ENCODE measurements at regions not wholly inside any gene's neighbourhood (a gene's known extent, or its start where the extent isn't known, plus 50 kb on each side); places are given as distances from the start of the nearest gene placed in this dataset.

- intact Hi-C loops (cut with micrococcal nuclease): no loop called here
- ATAC-seq (no peak), DNase-seq (no peak)
- Histone ChIP-seq H3K36me3 (ENCODE audit: control insufficient read depth in 2 of 3, insufficient read depth in 3 of 3, low read length in 3 of 3) (no peaks in the 10 kb centered on the region), H3K27me3 (ENCODE audit: control insufficient read depth in 2 of 2, insufficient read depth in 2 of 2, low read length in 2 of 2) (no peaks in the 10 kb centered on the region), H3K9me3 (ENCODE audit: control insufficient read depth in 2 of 3, low read length in 3 of 3) (peaks cover 0 to 13% (median 0%) of the 10 kb centered on the region in 3 experiments), H3K4me3 (ENCODE audit: low read length) (no peak overlapping the region), H3K27ac (ENCODE audit: low read depth, low read length) (no peak overlapping the region), H3K4me1 (ENCODE audit: control insufficient read depth in 2 of 2, insufficient read depth in 2 of 2, low read length in 2 of 2) (no peaks in the 10 kb centered on the region)
- Mint-ChIP-seq H3K36me3 (peaks cover 0 to 4% (median 0%) of the 10 kb centered on the region in 5 donors), H3K4me3 (no peak overlapping the region), H3K4me1 (no peaks in the 10 kb centered on the region), H3K9me3 (peaks cover 10 to 28% (median 13%) of the 10 kb centered on the region in 11 donors), H3K27me3 (no peaks in the 10 kb centered on the region), H3K27ac (no peak overlapping the region)
- ChIA-PET CTCF (no interaction called here), POLR2A (interaction anchor here (0.7 kb wide), 1 partner anchor 9 kb away, joined by 3 read pairs; no protein-coding TSS in a partner anchor)
These were observed 330.5 kb upstream of the LRIG3 start for GRCh38 chr12:59250766-59251165.

DNA sequence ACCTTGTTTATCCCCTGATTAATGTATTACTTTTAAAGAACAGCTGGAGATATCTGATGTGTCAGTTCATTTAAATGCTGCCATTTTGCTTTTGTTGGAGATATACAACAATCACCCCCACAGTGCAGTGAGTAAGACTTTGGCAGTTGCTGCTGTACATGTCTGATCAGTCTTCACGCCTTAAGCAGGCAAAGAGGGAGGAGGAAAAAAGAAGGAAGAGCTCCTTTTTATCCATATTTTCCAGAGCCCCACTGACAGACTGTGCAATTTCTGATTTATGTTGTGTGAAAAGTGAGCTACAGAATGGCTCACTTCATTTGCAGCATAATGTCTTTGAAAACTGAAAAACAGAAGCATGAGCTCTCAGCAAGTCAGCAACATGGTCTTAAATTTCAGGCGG is 319.7 kb upstream of the LRIG3 start:
- Histone ChIP-seq H3K36me3 (ENCODE audit: control insufficient read depth in 2 of 3, insufficient read depth in 3 of 3, low read length in 3 of 3) (no peaks in the 10 kb centered on the region), H3K4me1 (ENCODE audit: control insufficient read depth in 2 of 2, insufficient read depth in 2 of 2, low read length in 2 of 2) (no peaks in the 10 kb centered on the region), H3K4me3 (ENCODE audit: low read length) (no peak overlapping the region), H3K27me3 (ENCODE audit: control insufficient read depth in 2 of 2, insufficient read depth in 2 of 2, low read length in 2 of 2) (no peaks in the 10 kb centered on the region), H3K9me3 (ENCODE audit: control insufficient read depth in 2 of 3, low read length in 3 of 3) (no peaks in the 10 kb centered on the region), H3K27ac (ENCODE audit: low read depth, low read length) (no peak overlapping the region)
- POLR2A ChIA-PET: no interaction called here
- H3K36me3 Mint-ChIP-seq: no peaks in the 10 kb centered on the region
- peaks cover 0 to 6% (median 2%) of the 10 kb centered on the region in 11 donors for H3K9me3 Mint-ChIP-seq
- no peak overlapping the region for H3K27ac Mint-ChIP-seq
- no peaks in the 10 kb centered on the region for H3K4me1 Mint-ChIP-seq
- no peak overlapping the region for H3K4me3 Mint-ChIP-seq
- ATAC-seq: no peak
- intact Hi-C loops (cut with micrococcal nuclease): no loop called here
- CTCF ChIA-PET: no interaction called here
- no peak for DNase-seq
- H3K27me3 Mint-ChIP-seq: no peaks in the 10 kb centered on the region

DNA sequence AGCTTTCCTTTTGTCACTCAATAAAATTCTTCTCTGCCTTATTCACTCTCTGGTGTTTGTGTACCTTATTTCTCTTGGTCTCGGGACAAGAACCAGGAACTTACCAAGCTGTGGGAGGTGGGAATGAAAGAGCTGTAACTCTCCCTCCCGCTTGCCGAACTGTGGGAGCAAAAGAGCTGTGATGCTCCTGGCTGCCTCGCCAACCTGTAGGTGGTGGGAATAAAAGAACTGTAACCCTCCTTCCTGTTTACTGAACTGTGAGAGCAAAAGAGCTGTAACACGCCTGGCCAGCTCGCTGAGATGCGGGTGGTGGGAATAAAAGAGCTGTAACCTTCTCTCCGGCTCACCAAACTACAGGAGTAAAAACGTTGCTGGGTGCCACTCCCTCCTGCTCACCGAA is 314.1 kb upstream of the LRIG3 start:
- no peaks in the 10 kb centered on the region for H3K36me3 Mint-ChIP-seq
- Histone ChIP-seq H3K27me3 (ENCODE audit: control insufficient read depth in 2 of 2, insufficient read depth in 2 of 2, low read length in 2 of 2) (no peaks in the 10 kb centered on the region), H3K36me3 (ENCODE audit: control insufficient read depth in 2 of 3, insufficient read depth in 3 of 3, low read length in 3 of 3) (no peaks in the 10 kb centered on the region), H3K9me3 (ENCODE audit: control insufficient read depth in 2 of 3, low read length in 3 of 3) (no peaks in the 10 kb centered on the region), H3K27ac (ENCODE audit: low read depth, low read length) (no peak overlapping the region), H3K4me3 (ENCODE audit: low read length) (no peak overlapping the region), H3K4me1 (ENCODE audit: control insufficient read depth in 2 of 2, insufficient read depth in 2 of 2, low read length in 2 of 2) (no peaks in the 10 kb centered on the region)
- intact Hi-C loops (cut with micrococcal nuclease): no loop called here
- peaks cover 0 to 5% (median 0%) of the 10 kb centered on the region in 5 donors for H3K27me3 Mint-ChIP-seq
- H3K4me3 Mint-ChIP-seq: no peak overlapping the region
- ChIA-PET CTCF (no interaction called here), POLR2A (no interaction called here)
- H3K9me3 Mint-ChIP-seq: peaks cover 0 to 7% (median 0%) of the 10 kb centered on the region in 11 donors
- no peak overlapping the region for H3K27ac Mint-ChIP-seq
- no peak for DNase-seq
- no peaks in the 10 kb centered on the region for H3K4me1 Mint-ChIP-seq
- no peak for ATAC-seq

GRCh38 chr12:59230334-59230733 is 310.0 kb upstream of the LRIG3 start:
- no peak for DNase-seq
- peaks cover 0 to 5% (median 0%) of the 10 kb centered on the region in 5 donors for H3K27me3 Mint-ChIP-seq
- no peaks in the 10 kb centered on the region for H3K36me3 ChIP-seq (ENCODE audit: control insufficient read depth in 2 of 3, insufficient read depth in 3 of 3, low read length in 3 of 3)
- peaks cover 0 to 11% (median 8%) of the 10 kb centered on the region in 11 donors for H3K9me3 Mint-ChIP-seq
- H3K27ac Mint-ChIP-seq: no peak overlapping the region
- H3K9me3 ChIP-seq (ENCODE audit: control insufficient read depth in 2 of 3, low read length in 3 of 3): no peaks in the 10 kb centered on the region
- intact Hi-C loops (cut with micrococcal nuclease): no loop called here
- ChIA-PET CTCF (no interaction called here), POLR2A (no interaction called here)
- H3K4me3 ChIP-seq (ENCODE audit: low read length): no peak overlapping the region
- H3K27ac ChIP-seq (ENCODE audit: low read depth, low read length): no peak overlapping the region
- H3K27me3 ChIP-seq (ENCODE audit: control insufficient read depth in 2 of 2, insufficient read depth in 2 of 2, low read length in 2 of 2): no peaks in the 10 kb centered on the region
- peaks cover 0 to 9% (median 0%) of the 10 kb centered on the region in 5 donors for H3K36me3 Mint-ChIP-seq
- ATAC-seq: no peak
- H3K4me3 Mint-ChIP-seq: no peak overlapping the region
- no peaks in the 10 kb centered on the region for H3K4me1 ChIP-seq (ENCODE audit: control insufficient read depth in 2 of 2, insufficient read depth in 2 of 2, low read length in 2 of 2)
- H3K4me1 Mint-ChIP-seq: no peaks in the 10 kb centered on the region

- no peaks in the 10 kb centered on the region for H3K36me3 Mint-ChIP-seq
- no peak overlapping the region for H3K27ac Mint-ChIP-seq
- ChIA-PET CTCF (no interaction called here), POLR2A (no interaction called here)
- H3K4me3 ChIP-seq (ENCODE audit: low read length): no peak overlapping the region
- ATAC-seq: no peak
- no peaks in the 10 kb centered on the region for H3K27me3 ChIP-seq (ENCODE audit: control insufficient read depth in 2 of 2, insufficient read depth in 2 of 2, low read length in 2 of 2)
- H3K9me3 Mint-ChIP-seq: peaks cover 0 to 6% (median 3%) of the 10 kb centered on the region in 11 donors
- H3K4me3 Mint-ChIP-seq: no peak overlapping the region
- no peaks in the 10 kb centered on the region for H3K4me1 Mint-ChIP-seq
- H3K36me3 ChIP-seq (ENCODE audit: control insufficient read depth in 2 of 3, insufficient read depth in 3 of 3, low read length in 3 of 3): no peaks in the 10 kb centered on the region
- intact Hi-C loops (cut with micrococcal nuclease): no loop called here
- no peaks in the 10 kb centered on the region for H3K9me3 ChIP-seq (ENCODE audit: control insufficient read depth in 2 of 3, low read length in 3 of 3)
- no peaks in the 10 kb centered on the region for H3K4me1 ChIP-seq (ENCODE audit: control insufficient read depth in 2 of 2, insufficient read depth in 2 of 2, low read length in 2 of 2)
- no peaks in the 10 kb centered on the region for H3K27me3 Mint-ChIP-seq
- no peak overlapping the region for H3K27ac ChIP-seq (ENCODE audit: low read depth, low read length)
- no peak for DNase-seq
These were observed 298.8 kb upstream of the LRIG3 start for GRCh38 chr12:59219148-59219547.

GRCh38 chr12:59196989-59197388 is 276.7 kb upstream of the LRIG3 start:
- Mint-ChIP-seq H3K27me3 (peaks cover 0 to 5% (median 0%) of the 10 kb centered on the region in 5 donors), H3K4me3 (no peak overlapping the region), H3K4me1 (no peaks in the 10 kb centered on the region), H3K9me3 (peaks cover 0 to 10% (median 2%) of the 10 kb centered on the region in 11 donors), H3K27ac (no peak overlapping the region), H3K36me3 (no peaks in the 10 kb centered on the region)
- POLR2A ChIA-PET: no interaction called here
- CTCF ChIA-PET: no interaction called here
- no peak overlapping the region for H3K27ac ChIP-seq (ENCODE audit: low read depth, low read length)
- no peak overlapping the region for H3K4me3 ChIP-seq (ENCODE audit: low read length)
- H3K36me3 ChIP-seq (ENCODE audit: control insufficient read depth in 2 of 3, insufficient read depth in 3 of 3, low read length in 3 of 3): no peaks in the 10 kb centered on the region
- intact Hi-C loops (cut with micrococcal nuclease): no loop called here
- peaks cover 0 to 3% (median 0%) of the 10 kb centered on the region in 3 experiments for H3K9me3 ChIP-seq (ENCODE audit: control insufficient read depth in 2 of 3, low read length in 3 of 3)
- no peaks in the 10 kb centered on the region for H3K4me1 ChIP-seq (ENCODE audit: control insufficient read depth in 2 of 2, insufficient read depth in 2 of 2, low read length in 2 of 2)
- H3K27me3 ChIP-seq (ENCODE audit: control insufficient read depth in 2 of 2, insufficient read depth in 2 of 2, low read length in 2 of 2): no peaks in the 10 kb centered on the region
- ATAC-seq (no peak), DNase-seq (no peak)

DNA sequence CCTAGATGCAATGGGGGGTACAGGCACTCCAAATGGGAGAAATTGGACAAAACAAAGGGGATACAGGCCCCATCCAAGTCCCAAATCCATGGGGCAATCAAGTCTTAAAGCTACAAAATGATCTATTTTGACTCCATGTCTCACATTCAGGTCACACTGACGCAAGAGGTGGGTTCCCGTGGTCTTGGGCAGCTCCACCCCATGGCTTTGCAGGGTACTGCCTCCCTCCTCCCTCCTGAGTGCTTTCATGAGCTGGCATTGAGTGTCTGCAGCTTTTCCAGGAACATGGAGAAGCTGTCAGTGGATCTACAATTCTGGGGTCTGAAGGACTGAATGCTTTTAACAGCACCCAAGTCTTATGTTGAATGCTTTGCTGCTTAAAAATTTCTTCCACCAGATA is 274.5 kb upstream of the LRIG3 start:
- Histone ChIP-seq H3K4me3 (ENCODE audit: low read length) (no peak overlapping the region), H3K36me3 (ENCODE audit: control insufficient read depth in 2 of 3, insufficient read depth in 3 of 3, low read length in 3 of 3) (no peaks in the 10 kb centered on the region), H3K27ac (ENCODE audit: low read depth, low read length) (no peak overlapping the region), H3K4me1 (ENCODE audit: control insufficient read depth in 2 of 2, insufficient read depth in 2 of 2, low read length in 2 of 2) (no peaks in the 10 kb centered on the region), H3K27me3 (ENCODE audit: control insufficient read depth in 2 of 2, insufficient read depth in 2 of 2, low read length in 2 of 2) (no peaks in the 10 kb centered on the region), H3K9me3 (ENCODE audit: control insufficient read depth in 2 of 3, low read length in 3 of 3) (peaks cover 0 to 3% (median 0%) of the 10 kb centered on the region in 3 experiments)
- Mint-ChIP-seq H3K27ac (no peak overlapping the region), H3K36me3 (no peaks in the 10 kb centered on the region), H3K9me3 (peaks cover 0 to 10% (median 3%) of the 10 kb centered on the region in 11 donors), H3K27me3 (peaks cover 0 to 5% (median 0%) of the 10 kb centered on the region in 5 donors), H3K4me3 (no peak overlapping the region), H3K4me1 (no peaks in the 10 kb centered on the region)
- CTCF ChIA-PET: no interaction called here
- intact Hi-C loops (cut with micrococcal nuclease): no loop called here
- POLR2A ChIA-PET: no interaction called here
- no peak for DNase-seq
- ATAC-seq: no peak
